K562 (cell line): ENCODE measurements at regions not wholly inside any gene's neighbourhood (a gene's known extent, or its start where the extent isn't known, plus 50 kb on each side); places are given as distances from the start of the nearest gene placed in this dataset.

Source experiments
- ATAC-seq: fragments of 200-7000 bp; cut with Tn5 transposase; 3 replicates; pipeline ENCODE4 v1.9.1; 2020; ENCODE audit warnings: moderate library complexity
- BruUV-seq: library from RNA; stranded (reverse); fragments of 400-500 nt; replicated peaks from 2 replicates; lab custom pipeline; 2021; lab: Mats Ljungman, UMichigan
- CTCF ChIA-PET: fragments of 300-600 bp; formaldehyde crosslinking; extraction: SDS; loops from one replicate; lab custom pipeline; 2021; ENCODE audit warnings: low intra/inter-chr PET ratio; lab: Yijun Ruan, JAX
- POLR2A ChIA-PET: fragments of 300-600, 350-650 bp; sonication (Branson Sonifier 250); formaldehyde crosslinking; extraction: SDS; loops from one replicate; lab custom pipeline; 2021; ENCODE audit warnings: antibody characterized with exemption, inconsistent platforms; lab: Yijun Ruan, JAX
- DNase-seq, 4 experiments: peaks; one replicate each; pipeline versions ENCODE4 v3.0.0 to v3.0.0-alpha.2; 2011 to 2018; ENCODE audit warnings: low spot score in 3 of 4, mixed read lengths in 3 of 4; ENCODE audit errors: extremely low read depth in 1 of 4
- FAIRE-seq: peaks from 2 replicates; lab custom pipeline; 2011; peaks lifted over from hg19 to GRCh38; lab: Jason Lieb, UNC
- H2AFZ ChIP-seq: 2 replicates; pipeline ENCODE4 v1.6.0; 2011; ENCODE audit warnings: low read depth, low read length, control low read depth, inconsistent platforms
- H3K27ac ChIP-seq: fragments of 200-600 bp; 3 replicates; pipeline ENCODE4 v1.8.0; 2011; ENCODE audit warnings: low read depth, mild to moderate bottlenecking, control low read depth, inconsistent platforms, low read length, moderate library complexity, mixed read lengths; ENCODE audit errors: extremely low read depth
- H3K27me3 ChIP-seq, 2 experiments: fragments of 300-600 bp in 1 of 2; 2 replicates in 1 of 2; 3 replicates in 1 of 2; pipeline versions ENCODE4 v1.6.0 to v1.8.0; 2011; ENCODE audit warnings: inconsistent platforms in 2 of 2, low read length in 2 of 2, mild to moderate bottlenecking in 1 of 2, mixed read lengths in 1 of 2, moderate library complexity in 1 of 2; ENCODE audit not compliant: control insufficient read depth in 2 of 2, insufficient read depth in 2 of 2
- H3K36me3 ChIP-seq: fragments of 300-600 bp; 3 replicates; pipeline ENCODE4 v1.8.0; 2011; ENCODE audit warnings: mild to moderate bottlenecking, low read length, inconsistent platforms; ENCODE audit not compliant: control insufficient read depth, insufficient read depth
- H3K4me1 ChIP-seq, 2 experiments: fragments of 200-600 bp in 1 of 2; replicated peaks in 1 of 2; 2 replicates in 1 of 2; 3 replicates in 1 of 2; pipeline versions ENCODE4 v1.5.1 to v1.8.0; 2011; ENCODE audit warnings: inconsistent platforms in 2 of 2, low read length in 2 of 2, mild to moderate bottlenecking in 1 of 2, mixed read lengths in 1 of 2, moderate library complexity in 1 of 2; ENCODE audit not compliant: control insufficient read depth in 2 of 2, insufficient read depth in 2 of 2
- H3K4me2 ChIP-seq: 2 replicates; pipeline ENCODE4 v1.6.1; 2011; ENCODE audit warnings: low read length, control low read depth, inconsistent platforms, mixed read lengths; ENCODE audit not compliant: insufficient read depth
- H3K4me3 ChIP-seq: fragments of 200-600 bp; sonication (generic), shearing (Covaris generic); 2 replicates; pipeline ENCODE4 v1.5.1; 2016; ENCODE audit warnings: control low read depth, inconsistent platforms
- H3K79me2 ChIP-seq: fragments of 200-600 bp; 3 replicates; pipeline ENCODE4 v1.8.0; 2011; ENCODE audit warnings: low read length, inconsistent platforms; ENCODE audit not compliant: control insufficient read depth, insufficient read depth
- H3K9ac ChIP-seq, 2 experiments: 2 replicates each; pipeline versions ENCODE4 v1.6.0 to v1.6.1; 2011; ENCODE audit warnings: low read depth in 2 of 2, low read length in 2 of 2, control low read depth in 1 of 2, inconsistent platforms in 1 of 2, mild to moderate bottlenecking in 1 of 2, mixed read lengths in 1 of 2; ENCODE audit not compliant: insufficient read depth in 1 of 2
- H3K9me1 ChIP-seq: one replicate; pipeline ENCODE4 v1.6.0; 2011; ENCODE audit warnings: inconsistent platforms, mild to moderate bottlenecking, low read length, moderate library complexity; ENCODE audit not compliant: control insufficient read depth, insufficient read depth
- H3K9me3 ChIP-seq: replicated peaks from 2 replicates; pipeline ENCODE4 v1.5.1; 2011; ENCODE audit warnings: low read depth, low read length, inconsistent platforms; ENCODE audit not compliant: control insufficient read depth, insufficient read depth
- H4K20me1 ChIP-seq: replicated peaks from 2 replicates; pipeline ENCODE4 v1.6.1; 2011; ENCODE audit warnings: low read length, inconsistent platforms, mixed read lengths; ENCODE audit not compliant: control insufficient read depth, insufficient read depth
- AFF1 ChIP-seq, 2 experiments: fragments of 450-650 bp; IDR thresholded peaks; 2 replicates each; pipeline ENCODE4 v1.6.1; 2018; ENCODE audit warnings: mild to moderate bottlenecking in 2 of 2, low read depth in 1 of 2; ENCODE audit not compliant: partially characterized antibody in 2 of 2
- ASH1L ChIP-seq: fragments of 450-650 bp; IDR thresholded peaks from 2 replicates; pipeline ENCODE4 v1.6.1; 2018; ENCODE audit warnings: borderline replicate concordance, mild to moderate bottlenecking, low read depth; ENCODE audit not compliant: partially characterized antibody
- COPS2 ChIP-seq: fragments of 450-650 bp; conservative IDR thresholded peaks from 2 replicates; pipeline ENCODE4 v1.6.1; 2016; ENCODE audit warnings: mild to moderate bottlenecking, moderate library complexity
- E2F3 ChIP-seq: fragments of 250-450 bp; sonication (Bioruptor Pico); IDR thresholded peaks from 2 replicates; pipeline ENCODE4 v1.4.0; 2020; ENCODE audit warnings: mild to moderate bottlenecking
- ETS2 ChIP-seq: IDR thresholded peaks from 2 replicates; pipeline ENCODE4 v1.6.1; 2016; ENCODE audit warnings: borderline replicate concordance, missing genetic modification characterization, mild to moderate bottlenecking, moderate library complexity, missing compliant biosample characterization; ENCODE audit not compliant: poor library complexity, severe bottlenecking
- L3MBTL2 ChIP-seq: fragments of 450-650 bp; IDR thresholded peaks from 2 replicates; pipeline ENCODE4 v1.6.1; 2016; ENCODE audit warnings: mild to moderate bottlenecking, moderate library complexity
- MYNN ChIP-seq, 2 experiments: sonication (generic); formaldehyde crosslinking in 1 of 2; IDR thresholded peaks; 2 replicates each; pipeline versions ENCODE4 v1.5.0 to v1.6.1; 2016 to 2020; ENCODE audit warnings: antibody characterized with exemption in 1 of 2, missing genetic modification reagents in 1 of 2
- PML ChIP-seq: IDR thresholded peaks from 2 replicates; pipeline ENCODE4 v1.6.1; 2012; ENCODE audit warnings: low read length, inconsistent platforms
- RBFOX2 ChIP-seq: fragments of 200-400 bp; formaldehyde crosslinking; IDR thresholded peaks from 2 replicates; pipeline ENCODE4 v1.6.1; 2017; ENCODE audit warnings: low read depth, mild to moderate bottlenecking, low read length, moderate library complexity
- RFX7 ChIP-seq: fragments of 250-450 bp; sonication (Bioruptor Pico); IDR thresholded peaks from 2 replicates; pipeline ENCODE4 v1.5.1; 2021; ENCODE audit warnings: mild to moderate bottlenecking
- TOE1 ChIP-seq, 2 experiments: fragments of 450-650 bp in 1 of 2; sonication (generic) in 1 of 2; formaldehyde crosslinking in 1 of 2; IDR thresholded peaks; 2 replicates each; pipeline versions ENCODE4 v1.7.1 to v1.8.0; 2016 to 2022; ENCODE audit warnings: borderline replicate concordance in 2 of 2, mild to moderate bottlenecking in 2 of 2, antibody characterized with exemption in 1 of 2, inconsistent platforms in 1 of 2, low read depth in 1 of 2, missing genetic modification reagents in 1 of 2, moderate library complexity in 1 of 2
- YBX1 ChIP-seq: fragments of 450-650 bp; IDR thresholded peaks from 2 replicates; pipeline ENCODE4 v1.7.1; 2016; ENCODE audit warnings: mild to moderate bottlenecking
- ZBTB43 ChIP-seq: sonication (generic); formaldehyde crosslinking; IDR thresholded peaks from 2 replicates; pipeline ENCODE4 v1.8.0; 2023; ENCODE audit warnings: mild to moderate bottlenecking, missing genetic modification reagents
- ZNF121 ChIP-seq: sonication (generic); formaldehyde crosslinking; conservative IDR thresholded peaks from 2 replicates; pipeline ENCODE4 v1.8.0; 2022; ENCODE audit warnings: missing genetic modification reagents
- ZNF584 ChIP-seq: fragments of 200-800 bp; sonication (Bioruptor generic); IDR thresholded peaks from 2 replicates; pipeline ENCODE4 v1.6.1; 2016; ENCODE audit warnings: low read depth, mild to moderate bottlenecking, missing genetic modification characterization, missing compliant biosample characterization
- ZNF586 ChIP-seq: fragments of 450-650 bp; formaldehyde crosslinking; conservative IDR thresholded peaks from 2 replicates; pipeline ENCODE4 v1.4.0; 2020; ENCODE audit warnings: mild to moderate bottlenecking, moderate library complexity
- WGBS: fragments of 100-300 bp; shearing (Covaris generic); methylation state at CpG from one replicate; pipeline ENCODE4 v1.1.6; 2016; ENCODE audit warnings: low coverage, mixed read lengths; ENCODE audit not compliant: insufficient coverage; ENCODE audit errors: missing lambda C conversion rate; 5-methylcytosine and 5-hydroxymethylcytosine counted together
- in situ Hi-C: fragments of 300-500 bp; cut with MboI; formaldehyde crosslinking; loops from 4 replicates; pipeline ENCODE4 v1.15.0; 2018; ENCODE audit warnings: inconsistent platforms, mixed read lengths
- intact Hi-C: fragments of 100-400 bp; cut with micrococcal nuclease; formaldehyde crosslinking; loops from 2 replicates; pipeline ENCODE4 v1.14.2; 2022

GRCh38 chr11:90294091-90294490, 71.2 kb upstream of the CHORDC1 start:
- in situ Hi-C loops: no loop called here
- no peak overlapping the region for H3K4me3 ChIP-seq
- no peaks in the 10 kb centered on the region for H3K9me3 ChIP-seq
- H3K4me2 ChIP-seq: no peak overlapping the region
- H2AFZ ChIP-seq: no peak overlapping the region
- ATAC-seq (no peak), FAIRE-seq (no peak), DNase-seq (no peak)
- CTCF ChIA-PET: no interaction called here
- no peaks in the 10 kb centered on the region for H3K4me1 ChIP-seq
- no peak overlapping the region for H3K27ac ChIP-seq
- no peaks in the 10 kb centered on the region for H4K20me1 ChIP-seq
- intact Hi-C loops: no loop called here
- POLR2A ChIA-PET: no interaction called here
- 0% methylated on average over 2 of the region's 2 CpGs for WGBS
- no TSS peak for BruUV-seq
- no peak for TF ChIP-seq MYNN (IDR thresholded peaks at IDR 0.05)
- no peak for TF ChIP-seq MYNN (CRISPR knock-in tag; IDR thresholded peaks at IDR 0.05)
- TF ChIP-seq E2F3 (CRISPR knock-in tag): no peak
- TF ChIP-seq AFF1 (IDR thresholded peaks at IDR 0.05; ENCODE audit: low read depth in 1 of 2, partially characterized antibody in 2 of 2): no peak
- no peak for TF ChIP-seq ZBTB43
- no peak for TF ChIP-seq ZNF121 (CRISPR knock-in tag)
- TF ChIP-seq ETS2 (tag): no peak
- no peak for TF ChIP-seq ASH1L
- no peak for TF ChIP-seq ZNF586 (CRISPR knock-in tag)
- TF ChIP-seq COPS2: no peak
- no peak for TF ChIP-seq RFX7
- no peak for TF ChIP-seq TOE1 (IDR thresholded peaks at IDR 0.05; ENCODE audit: borderline replicate concordance)
- no peak for TF ChIP-seq TOE1 (CRISPR knock-in tag; IDR thresholded peaks at IDR 0.05; ENCODE audit: borderline replicate concordance, low read depth)
- TF ChIP-seq L3MBTL2: no peak
- no peak for TF ChIP-seq PML
- no peak for TF ChIP-seq RBFOX2
- TF ChIP-seq ZNF584: no peak
- TF ChIP-seq YBX1: no peak
- no peaks in the 10 kb centered on the region for H3K79me2 ChIP-seq
- no peaks in the 10 kb centered on the region for H3K9me1 ChIP-seq
- H3K9ac ChIP-seq: no peak overlapping the region
- no peaks in the 10 kb centered on the region for H3K36me3 ChIP-seq
- H3K27me3 ChIP-seq: no peaks in the 10 kb centered on the region
